GM23338 (cell line): ENCODE measurements at regions not wholly inside any gene's neighbourhood (a gene's known extent, or its start where the extent isn't known, plus 50 kb on each side); places are given as distances from the start of the nearest gene placed in this dataset.

Experiments
- CREB1 ChIP-seq: fragments of 250-450 bp; sonication (Bioruptor Pico); IDR thresholded peaks from 2 replicates; pipeline ENCODE4 v1.5.0; 2020; ENCODE audit warnings: low read depth, mild to moderate bottlenecking, moderate library complexity
- EZH2 ChIP-seq: fragments of 200-600 bp; sonication (generic); IDR thresholded peaks from one replicate; pipeline ENCODE4 v1.8.0; 2017; ENCODE audit warnings: antibody characterized with exemption, mild to moderate bottlenecking, low read depth; ENCODE audit not compliant: unreplicated experiment
- EZH2phosphoT487 ChIP-seq: fragments of 200-600 bp; sonication (generic); IDR thresholded peaks from one replicate; pipeline ENCODE4 v1.8.1; 2018; ENCODE audit warnings: antibody characterized with exemption; ENCODE audit not compliant: unreplicated experiment
- POLR2AphosphoS5 ChIP-seq: IDR thresholded peaks from 2 replicates; pipeline ENCODE4 v1.6.1; 2016; ENCODE audit warnings: antibody characterized with exemption, low read depth
- ZNF114 ChIP-seq: fragments of 250-450 bp; sonication (Bioruptor Pico); IDR thresholded peaks from 2 replicates; pipeline ENCODE4 v1.5.0; 2020; ENCODE audit warnings: mild to moderate bottlenecking, moderate library complexity
- ZNF331 ChIP-seq: fragments of 250-450 bp; sonication (Bioruptor Pico); IDR thresholded peaks from 2 replicates; pipeline ENCODE4 v1.5.0; 2020; ENCODE audit warnings: low read depth, mild to moderate bottlenecking, moderate library complexity
- TF ChIP-seq, protein P1 (sequence below), 2 experiments: fragments of 200-600 bp in 1 of 2; sonication (generic) in 1 of 2; conservative IDR thresholded peaks; 2 replicates each; pipeline versions ENCODE4 v1.5.1 to v1.6.1; 2016 to 2017; ENCODE audit warnings: antibody characterized with exemption in 2 of 2, low read depth in 2 of 2, mild to moderate bottlenecking in 2 of 2, moderate library complexity in 1 of 2
- TF ChIP-seq, protein P2 (sequence below): IDR thresholded peaks from 2 replicates; pipeline ENCODE4 v1.6.1; 2016; ENCODE audit warnings: antibody characterized with exemption
- TF ChIP-seq, protein P3 (sequence below): IDR thresholded peaks from one replicate; pipeline ENCODE4 v1.6.1; 2018; ENCODE audit warnings: antibody characterized with exemption; ENCODE audit not compliant: unreplicated experiment
- TF ChIP-seq, protein P4 (sequence below): fragments of 250-450 bp; sonication (Bioruptor Pico); IDR thresholded peaks from 2 replicates; pipeline ENCODE4 v1.5.0; 2020; ENCODE audit warnings: mild to moderate bottlenecking, moderate library complexity

DNA sequence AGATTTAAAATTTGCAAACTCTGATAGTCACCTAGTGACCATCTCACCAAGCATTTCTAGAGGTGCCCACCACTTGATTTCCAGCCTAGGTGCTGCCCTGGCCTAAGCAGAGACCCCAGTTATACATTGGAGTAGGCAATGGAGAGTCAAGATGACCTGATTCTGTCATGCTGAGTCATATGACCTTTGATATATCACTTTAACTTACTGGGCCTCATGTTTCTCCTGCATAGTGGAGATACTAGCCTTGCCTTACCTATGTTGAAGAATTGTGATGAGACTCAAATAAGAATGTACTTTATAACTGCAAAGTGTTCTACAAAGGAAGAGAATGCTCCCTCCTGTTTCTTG is 75.5 kb upstream of the XCR1 start:
- TF ChIP-seq, protein P1, sequence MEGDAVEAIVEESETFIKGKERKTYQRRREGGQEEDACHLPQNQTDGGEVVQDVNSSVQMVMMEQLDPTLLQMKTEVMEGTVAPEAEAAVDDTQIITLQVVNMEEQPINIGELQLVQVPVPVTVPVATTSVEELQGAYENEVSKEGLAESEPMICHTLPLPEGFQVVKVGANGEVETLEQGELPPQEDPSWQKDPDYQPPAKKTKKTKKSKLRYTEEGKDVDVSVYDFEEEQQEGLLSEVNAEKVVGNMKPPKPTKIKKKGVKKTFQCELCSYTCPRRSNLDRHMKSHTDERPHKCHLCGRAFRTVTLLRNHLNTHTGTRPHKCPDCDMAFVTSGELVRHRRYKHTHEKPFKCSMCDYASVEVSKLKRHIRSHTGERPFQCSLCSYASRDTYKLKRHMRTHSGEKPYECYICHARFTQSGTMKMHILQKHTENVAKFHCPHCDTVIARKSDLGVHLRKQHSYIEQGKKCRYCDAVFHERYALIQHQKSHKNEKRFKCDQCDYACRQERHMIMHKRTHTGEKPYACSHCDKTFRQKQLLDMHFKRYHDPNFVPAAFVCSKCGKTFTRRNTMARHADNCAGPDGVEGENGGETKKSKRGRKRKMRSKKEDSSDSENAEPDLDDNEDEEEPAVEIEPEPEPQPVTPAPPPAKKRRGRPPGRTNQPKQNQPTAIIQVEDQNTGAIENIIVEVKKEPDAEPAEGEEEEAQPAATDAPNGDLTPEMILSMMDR (conservative IDR thresholded peaks at IDR 0.05; ENCODE audit: low read depth in 2 of 2) = no peak
- no peak for TF ChIP-seq EZH2
- TF ChIP-seq, protein P2, sequence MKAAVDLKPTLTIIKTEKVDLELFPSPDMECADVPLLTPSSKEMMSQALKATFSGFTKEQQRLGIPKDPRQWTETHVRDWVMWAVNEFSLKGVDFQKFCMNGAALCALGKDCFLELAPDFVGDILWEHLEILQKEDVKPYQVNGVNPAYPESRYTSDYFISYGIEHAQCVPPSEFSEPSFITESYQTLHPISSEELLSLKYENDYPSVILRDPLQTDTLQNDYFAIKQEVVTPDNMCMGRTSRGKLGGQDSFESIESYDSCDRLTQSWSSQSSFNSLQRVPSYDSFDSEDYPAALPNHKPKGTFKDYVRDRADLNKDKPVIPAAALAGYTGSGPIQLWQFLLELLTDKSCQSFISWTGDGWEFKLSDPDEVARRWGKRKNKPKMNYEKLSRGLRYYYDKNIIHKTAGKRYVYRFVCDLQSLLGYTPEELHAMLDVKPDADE = no peak
- TF ChIP-seq, protein P3, sequence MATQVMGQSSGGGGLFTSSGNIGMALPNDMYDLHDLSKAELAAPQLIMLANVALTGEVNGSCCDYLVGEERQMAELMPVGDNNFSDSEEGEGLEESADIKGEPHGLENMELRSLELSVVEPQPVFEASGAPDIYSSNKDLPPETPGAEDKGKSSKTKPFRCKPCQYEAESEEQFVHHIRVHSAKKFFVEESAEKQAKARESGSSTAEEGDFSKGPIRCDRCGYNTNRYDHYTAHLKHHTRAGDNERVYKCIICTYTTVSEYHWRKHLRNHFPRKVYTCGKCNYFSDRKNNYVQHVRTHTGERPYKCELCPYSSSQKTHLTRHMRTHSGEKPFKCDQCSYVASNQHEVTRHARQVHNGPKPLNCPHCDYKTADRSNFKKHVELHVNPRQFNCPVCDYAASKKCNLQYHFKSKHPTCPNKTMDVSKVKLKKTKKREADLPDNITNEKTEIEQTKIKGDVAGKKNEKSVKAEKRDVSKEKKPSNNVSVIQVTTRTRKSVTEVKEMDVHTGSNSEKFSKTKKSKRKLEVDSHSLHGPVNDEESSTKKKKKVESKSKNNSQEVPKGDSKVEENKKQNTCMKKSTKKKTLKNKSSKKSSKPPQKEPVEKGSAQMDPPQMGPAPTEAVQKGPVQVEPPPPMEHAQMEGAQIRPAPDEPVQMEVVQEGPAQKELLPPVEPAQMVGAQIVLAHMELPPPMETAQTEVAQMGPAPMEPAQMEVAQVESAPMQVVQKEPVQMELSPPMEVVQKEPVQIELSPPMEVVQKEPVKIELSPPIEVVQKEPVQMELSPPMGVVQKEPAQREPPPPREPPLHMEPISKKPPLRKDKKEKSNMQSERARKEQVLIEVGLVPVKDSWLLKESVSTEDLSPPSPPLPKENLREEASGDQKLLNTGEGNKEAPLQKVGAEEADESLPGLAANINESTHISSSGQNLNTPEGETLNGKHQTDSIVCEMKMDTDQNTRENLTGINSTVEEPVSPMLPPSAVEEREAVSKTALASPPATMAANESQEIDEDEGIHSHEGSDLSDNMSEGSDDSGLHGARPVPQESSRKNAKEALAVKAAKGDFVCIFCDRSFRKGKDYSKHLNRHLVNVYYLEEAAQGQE = no peak
- TF ChIP-seq POLR2AphosphoS5 = no peak
- TF ChIP-seq, protein P4, sequence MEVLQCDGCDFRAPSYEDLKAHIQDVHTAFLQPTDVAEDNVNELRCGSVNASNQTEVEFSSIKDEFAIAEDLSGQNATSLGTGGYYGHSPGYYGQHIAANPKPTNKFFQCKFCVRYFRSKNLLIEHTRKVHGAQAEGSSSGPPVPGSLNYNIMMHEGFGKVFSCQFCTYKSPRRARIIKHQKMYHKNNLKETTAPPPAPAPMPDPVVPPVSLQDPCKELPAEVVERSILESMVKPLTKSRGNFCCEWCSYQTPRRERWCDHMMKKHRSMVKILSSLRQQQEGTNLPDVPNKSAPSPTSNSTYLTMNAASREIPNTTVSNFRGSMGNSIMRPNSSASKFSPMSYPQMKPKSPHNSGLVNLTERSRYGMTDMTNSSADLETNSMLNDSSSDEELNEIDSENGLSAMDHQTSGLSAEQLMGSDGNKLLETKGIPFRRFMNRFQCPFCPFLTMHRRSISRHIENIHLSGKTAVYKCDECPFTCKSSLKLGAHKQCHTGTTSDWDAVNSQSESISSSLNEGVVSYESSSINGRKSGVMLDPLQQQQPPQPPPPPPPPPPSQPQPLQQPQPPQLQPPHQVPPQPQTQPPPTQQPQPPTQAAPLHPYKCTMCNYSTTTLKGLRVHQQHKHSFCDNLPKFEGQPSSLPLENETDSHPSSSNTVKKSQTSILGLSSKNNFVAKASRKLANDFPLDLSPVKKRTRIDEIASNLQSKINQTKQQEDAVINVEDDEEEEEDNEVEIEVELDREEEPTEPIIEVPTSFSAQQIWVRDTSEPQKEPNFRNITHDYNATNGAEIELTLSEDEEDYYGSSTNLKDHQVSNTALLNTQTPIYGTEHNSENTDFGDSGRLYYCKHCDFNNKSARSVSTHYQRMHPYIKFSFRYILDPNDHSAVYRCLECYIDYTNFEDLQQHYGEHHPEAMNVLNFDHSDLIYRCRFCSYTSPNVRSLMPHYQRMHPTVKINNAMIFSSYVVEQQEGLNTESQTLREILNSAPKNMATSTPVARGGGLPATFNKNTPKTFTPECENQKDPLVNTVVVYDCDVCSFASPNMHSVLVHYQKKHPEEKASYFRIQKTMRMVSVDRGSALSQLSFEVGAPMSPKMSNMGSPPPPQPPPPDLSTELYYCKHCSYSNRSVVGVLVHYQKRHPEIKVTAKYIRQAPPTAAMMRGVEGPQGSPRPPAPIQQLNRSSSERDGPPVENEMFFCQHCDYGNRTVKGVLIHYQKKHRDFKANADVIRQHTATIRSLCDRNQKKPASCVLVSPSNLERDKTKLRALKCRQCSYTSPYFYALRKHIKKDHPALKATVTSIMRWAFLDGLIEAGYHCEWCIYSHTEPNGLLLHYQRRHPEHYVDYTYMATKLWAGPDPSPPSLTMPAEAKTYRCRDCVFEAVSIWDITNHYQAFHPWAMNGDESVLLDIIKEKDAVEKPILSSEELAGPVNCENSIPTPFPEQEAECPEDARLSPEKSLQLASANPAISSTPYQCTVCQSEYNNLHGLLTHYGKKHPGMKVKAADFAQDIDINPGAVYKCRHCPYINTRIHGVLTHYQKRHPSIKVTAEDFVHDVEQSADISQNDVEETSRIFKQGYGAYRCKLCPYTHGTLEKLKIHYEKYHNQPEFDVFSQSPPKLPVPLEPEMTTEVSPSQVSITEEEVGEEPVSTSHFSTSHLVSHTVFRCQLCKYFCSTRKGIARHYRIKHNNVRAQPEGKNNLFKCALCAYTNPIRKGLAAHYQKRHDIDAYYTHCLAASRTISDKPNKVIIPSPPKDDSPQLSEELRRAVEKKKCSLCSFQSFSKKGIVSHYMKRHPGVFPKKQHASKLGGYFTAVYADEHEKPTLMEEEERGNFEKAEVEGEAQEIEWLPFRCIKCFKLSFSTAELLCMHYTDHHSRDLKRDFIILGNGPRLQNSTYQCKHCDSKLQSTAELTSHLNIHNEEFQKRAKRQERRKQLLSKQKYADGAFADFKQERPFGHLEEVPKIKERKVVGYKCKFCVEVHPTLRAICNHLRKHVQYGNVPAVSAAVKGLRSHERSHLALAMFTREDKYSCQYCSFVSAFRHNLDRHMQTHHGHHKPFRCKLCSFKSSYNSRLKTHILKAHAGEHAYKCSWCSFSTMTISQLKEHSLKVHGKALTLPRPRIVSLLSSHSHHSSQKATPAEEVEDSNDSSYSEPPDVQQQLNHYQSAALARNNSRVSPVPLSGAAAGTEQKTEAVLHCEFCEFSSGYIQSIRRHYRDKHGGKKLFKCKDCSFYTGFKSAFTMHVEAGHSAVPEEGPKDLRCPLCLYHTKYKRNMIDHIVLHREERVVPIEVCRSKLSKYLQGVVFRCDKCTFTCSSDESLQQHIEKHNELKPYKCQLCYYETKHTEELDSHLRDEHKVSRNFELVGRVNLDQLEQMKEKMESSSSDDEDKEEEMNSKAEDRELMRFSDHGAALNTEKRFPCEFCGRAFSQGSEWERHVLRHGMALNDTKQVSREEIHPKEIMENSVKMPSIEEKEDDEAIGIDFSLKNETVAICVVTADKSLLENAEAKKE (CRISPR knock-in tag) = no peak
- TF ChIP-seq CREB1 = no peak
- no peak for TF ChIP-seq ZNF114 (CRISPR knock-in tag)
- no peak for TF ChIP-seq EZH2phosphoT487
- no peak for TF ChIP-seq ZNF331 (CRISPR knock-in tag)
